ENCODE measurements at regions not wholly inside any gene's neighbourhood (a gene's known extent, or its start where the extent isn't known, plus 50 kb on each side); places are given as distances from the start of the nearest gene placed in this dataset.
A peak's percentile ranks its signal among the peaks of the same experiment; 100 is the strongest.

DNA sequence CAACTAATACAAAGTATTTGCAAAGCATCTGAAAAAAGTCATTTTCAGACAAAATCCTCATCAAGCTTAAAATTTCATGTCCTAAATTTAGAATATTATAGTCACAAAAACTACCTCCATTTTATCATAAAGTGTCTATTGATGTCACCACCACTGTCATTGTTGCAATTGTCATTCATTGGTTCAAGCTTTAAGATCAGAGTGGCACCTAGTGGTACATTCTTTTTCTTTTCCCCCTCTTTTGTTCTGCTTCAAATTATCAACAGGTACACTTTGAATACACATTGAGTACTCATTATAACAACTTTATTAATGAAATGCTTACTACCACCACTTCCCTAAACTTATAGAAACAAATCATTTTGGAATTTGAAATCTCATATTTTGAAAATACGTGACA, 379.8 kb downstream of the SEC23A start:
- no peak overlapping the region for H3K4me3 ChIP-seq (ENCODE audit: low read depth, low read length)
- no peak for TF ChIP-seq CTCF (IDR thresholded peaks at IDR 0.05; ENCODE audit: low read depth, low read length)

GRCh38 chr14:38721822-38722431, 381.1 kb downstream of the SEC23A start:
- TF ChIP-seq CTCF (IDR thresholded peaks at IDR 0.05; ENCODE audit: low read depth, low read length): peak; percentile 54; the same call in 1 of the 2 replicates
- no peak overlapping the region for H3K4me3 ChIP-seq (ENCODE audit: low read depth, low read length)

DNA sequence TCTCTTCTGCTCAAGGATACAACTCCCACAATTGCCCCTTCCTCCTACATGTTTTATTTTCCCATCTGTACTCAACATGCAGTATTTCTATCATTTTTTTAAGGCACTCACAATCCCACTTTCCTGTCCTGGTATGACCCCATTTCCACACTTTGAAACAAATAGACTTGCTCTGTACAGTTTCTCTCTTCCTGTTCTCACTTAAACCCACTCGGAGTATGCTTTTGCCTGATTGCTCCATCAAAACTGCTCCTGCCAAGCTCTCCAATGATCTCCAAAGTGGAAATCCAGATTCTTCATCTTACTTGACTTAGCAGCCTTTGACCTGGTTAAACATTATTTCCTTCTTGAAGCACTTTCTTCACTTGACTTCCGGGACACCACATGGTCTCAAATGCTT, 384.5 kb downstream of the SEC23A start:
- no peak overlapping the region for H3K4me3 ChIP-seq (ENCODE audit: low read depth, low read length)
- TF ChIP-seq CTCF (IDR thresholded peaks at IDR 0.05; ENCODE audit: low read depth, low read length): no peak

GRCh38 chr14:38716926-38717325, 386.1 kb downstream of the SEC23A start:
- no peak for TF ChIP-seq CTCF (IDR thresholded peaks at IDR 0.05; ENCODE audit: low read depth, low read length)
- no peak overlapping the region for H3K4me3 ChIP-seq (ENCODE audit: low read depth, low read length)

GRCh38 chr14:38710881-38711280, 392.2 kb downstream of the SEC23A start:
- H3K4me3 ChIP-seq (ENCODE audit: low read depth, low read length): no peak overlapping the region
- TF ChIP-seq CTCF (IDR thresholded peaks at IDR 0.05; ENCODE audit: low read depth, low read length): no peak

DNA sequence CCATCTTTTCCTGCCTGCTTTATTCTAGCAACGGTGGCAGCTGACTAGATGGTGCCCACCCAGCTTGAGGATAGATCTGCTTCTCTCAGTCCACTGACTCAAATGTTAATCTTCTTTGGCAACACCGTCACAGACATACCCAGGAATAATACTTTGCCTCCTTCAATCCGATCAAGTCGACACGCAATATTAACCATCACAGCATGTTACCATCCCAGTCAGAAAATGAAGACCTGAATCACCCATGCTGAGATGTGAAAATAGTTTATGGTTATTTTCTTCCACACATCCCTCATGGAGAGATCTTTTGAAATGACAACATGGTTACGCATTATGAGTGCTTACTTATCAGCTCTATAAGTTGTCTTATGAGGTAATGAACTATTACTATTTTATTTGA, 392.8 kb downstream of the SEC23A start:
- no peak overlapping the region for H3K4me3 ChIP-seq (ENCODE audit: low read depth, low read length)
- no peak for TF ChIP-seq CTCF (IDR thresholded peaks at IDR 0.05; ENCODE audit: low read depth, low read length)

DNA sequence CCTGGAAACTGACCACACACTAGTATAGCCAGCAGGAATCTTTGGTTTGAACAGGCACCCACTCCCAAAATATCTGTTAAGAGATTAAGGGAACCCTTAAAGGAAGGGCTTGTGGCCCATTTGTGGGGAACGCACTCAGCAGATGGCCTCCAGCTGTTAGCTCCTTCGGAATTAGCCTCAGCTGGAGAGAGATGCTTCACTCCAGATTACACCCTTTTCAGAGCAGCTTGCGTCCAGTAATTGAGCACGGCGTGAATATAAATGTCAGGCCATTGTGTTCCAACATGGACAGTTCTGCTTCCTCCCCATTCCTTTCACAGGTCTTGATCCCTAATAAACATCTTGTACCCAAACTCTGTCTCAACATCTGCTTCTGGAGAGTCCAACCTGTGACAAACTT, 397.8 kb downstream of the SEC23A start:
- TF ChIP-seq CTCF (IDR thresholded peaks at IDR 0.05; ENCODE audit: low read depth, low read length): no peak
- H3K4me3 ChIP-seq (ENCODE audit: low read depth, low read length): no peak overlapping the region

All from WI38 (cell line).